ENCODE measurements at regions not wholly inside any gene's neighbourhood (a gene's known extent, or its start where the extent isn't known, plus 50 kb on each side); places are given as distances from the start of the nearest gene placed in this dataset.

- Mint-ChIP-seq H3K4me3 (no peak overlapping the region), H3K9me3 (no peaks in the 10 kb centered on the region), H3K27ac (no peak overlapping the region), H3K4me1 (ENCODE audit: low read depth) (no peaks in the 10 kb centered on the region), H3K27me3 (peaks cover 6% of the 10 kb centered on the region), H3K36me3 (ENCODE audit: low read depth) (no peaks in the 10 kb centered on the region)
- no peaks in the 10 kb centered on the region for H3K36me3 ChIP-seq (ENCODE audit: insufficient read depth, low read length)
- no peak for TF ChIP-seq CTCF (IDR thresholded peaks at IDR 0.05)
- no peak for DNase-seq
- no peak overlapping the region for H3K4me3 ChIP-seq (ENCODE audit: low read length)
- H3K27me3 ChIP-seq (ENCODE audit: control insufficient read depth in 1 of 2, insufficient read depth in 2 of 2, low read length in 2 of 2): peaks cover 0 to under 1% of the 10 kb centered on the region in 2 experiments
- CTCF ChIA-PET: no interaction called here
- no peak for ATAC-seq (ENCODE audit: poor library complexity)
- H3K4me1 ChIP-seq (ENCODE audit: insufficient read depth, low read length): no peaks in the 10 kb centered on the region
- H3K27ac ChIP-seq (ENCODE audit: low read depth in 1 of 2, low read length in 2 of 2): no peak overlapping the region
- H3K9me3 ChIP-seq (ENCODE audit: control insufficient read depth in 1 of 2, insufficient read depth in 1 of 2, low read length in 2 of 2): no peaks in the 10 kb centered on the region
- POLR2A ChIA-PET: no interaction called here
- intact Hi-C loops (cut with DNase I, micrococcal nuclease): no loop called here
These were observed 713.9 kb downstream of the GATA3 start for GRCh38 chr10:8768341-8768740.

- DNase-seq (no peak), ATAC-seq (ENCODE audit: poor library complexity) (no peak)
- Mint-ChIP-seq H3K36me3 (ENCODE audit: low read depth) (no peaks in the 10 kb centered on the region), H3K4me1 (ENCODE audit: low read depth) (no peaks in the 10 kb centered on the region), H3K4me3 (no peak overlapping the region), H3K27me3 (peaks cover 5% of the 10 kb centered on the region), H3K9me3 (no peaks in the 10 kb centered on the region), H3K27ac (no peak overlapping the region)
- Histone ChIP-seq H3K9me3 (ENCODE audit: control insufficient read depth in 1 of 2, insufficient read depth in 1 of 2, low read length in 2 of 2) (no peaks in the 10 kb centered on the region), H3K27ac (ENCODE audit: low read depth in 1 of 2, low read length in 2 of 2) (no peak overlapping the region), H3K4me1 (ENCODE audit: insufficient read depth, low read length) (no peaks in the 10 kb centered on the region), H3K36me3 (ENCODE audit: insufficient read depth, low read length) (no peaks in the 10 kb centered on the region), H3K27me3 (ENCODE audit: control insufficient read depth in 1 of 2, insufficient read depth in 2 of 2, low read length in 2 of 2) (no peaks in the 10 kb centered on the region), H3K4me3 (ENCODE audit: low read length) (no peak overlapping the region)
- no peak for TF ChIP-seq CTCF (IDR thresholded peaks at IDR 0.05)
- ChIA-PET POLR2A (no interaction called here), CTCF (no interaction called here)
- intact Hi-C loops (cut with DNase I, micrococcal nuclease): no loop called here
These were observed 714.4 kb downstream of the GATA3 start for GRCh38 chr10:8768852-8769251.

- peaks cover 20% of the 10 kb centered on the region for H3K4me1 Mint-ChIP-seq (ENCODE audit: low read depth)
- DNase-seq: peak in 1 of 14 experiments; percentile 22
- H3K27me3 Mint-ChIP-seq: no peaks in the 10 kb centered on the region
- peak overlapping the region; percentile 48 for H3K27ac Mint-ChIP-seq
- H3K4me3 ChIP-seq (ENCODE audit: low read length): no peak overlapping the region
- intact Hi-C loops (cut with DNase I, micrococcal nuclease): no loop called here
- no peak for ATAC-seq (ENCODE audit: poor library complexity)
- H3K4me3 Mint-ChIP-seq: peak overlapping the region; percentile 42
- no peaks in the 10 kb centered on the region for H3K27me3 ChIP-seq (ENCODE audit: control insufficient read depth in 1 of 2, insufficient read depth in 2 of 2, low read length in 2 of 2)
- H3K27ac ChIP-seq (ENCODE audit: low read depth in 1 of 2, low read length in 2 of 2): no peak overlapping the region
- POLR2A ChIA-PET: interaction anchor here (0.9 kb wide), 1 partner anchor 319 kb away, joined by 3 read pairs; no protein-coding TSS in a partner anchor
- H3K36me3 Mint-ChIP-seq (ENCODE audit: low read depth): no peaks in the 10 kb centered on the region
- H3K36me3 ChIP-seq (ENCODE audit: insufficient read depth, low read length): no peaks in the 10 kb centered on the region
- no peaks in the 10 kb centered on the region for H3K9me3 ChIP-seq (ENCODE audit: control insufficient read depth in 1 of 2, insufficient read depth in 1 of 2, low read length in 2 of 2)
- no peak for TF ChIP-seq CTCF (IDR thresholded peaks at IDR 0.05)
- no peaks in the 10 kb centered on the region for H3K4me1 ChIP-seq (ENCODE audit: insufficient read depth, low read length)
- CTCF ChIA-PET: interaction anchor here (2.4 kb wide), 1 partner anchor 20 kb away, joined by 7 read pairs; no protein-coding TSS in a partner anchor
- no peaks in the 10 kb centered on the region for H3K9me3 Mint-ChIP-seq
These were observed 722.6 kb downstream of the GATA3 start for GRCh38 chr10:8776926-8777622.

Measured in CD4-positive, alpha-beta T cell (primary cell).